ENCODE measurements at regions not wholly inside any gene's neighbourhood (a gene's known extent, or its start where the extent isn't known, plus 50 kb on each side); places are given as distances from the start of the nearest gene placed in this dataset.

DNA sequence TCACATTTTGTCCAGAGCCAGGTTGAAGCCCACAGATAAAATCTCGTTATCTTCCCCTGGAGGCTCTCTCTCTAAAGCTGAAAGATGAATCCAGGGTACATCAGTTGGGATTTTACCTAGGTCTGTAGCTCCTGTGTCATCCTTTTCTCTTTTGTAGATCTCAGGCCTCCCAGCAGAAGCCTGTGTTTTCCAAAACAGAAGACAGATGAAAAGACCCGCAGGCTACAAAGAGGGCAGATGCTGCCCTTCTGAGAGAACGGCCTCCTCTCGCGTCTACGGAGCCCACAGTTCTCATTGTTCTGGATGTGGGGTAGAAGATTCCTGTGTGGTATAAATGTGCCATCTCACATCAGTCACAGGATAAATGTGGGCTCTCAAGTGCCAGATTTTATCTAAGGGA is 139.5 kb downstream of the SUCLG1 start:
- intact Hi-C loops (cut with micrococcal nuclease), result loop anchor here (10.0 kb wide), 1 partner anchor 105 kb away; no protein-coding TSS in a partner anchor
- H3K27me3 Mint-ChIP-seq, result peaks cover 14 to 38% (median 26%) of the 10 kb centered on the region in 5 donors

DNA sequence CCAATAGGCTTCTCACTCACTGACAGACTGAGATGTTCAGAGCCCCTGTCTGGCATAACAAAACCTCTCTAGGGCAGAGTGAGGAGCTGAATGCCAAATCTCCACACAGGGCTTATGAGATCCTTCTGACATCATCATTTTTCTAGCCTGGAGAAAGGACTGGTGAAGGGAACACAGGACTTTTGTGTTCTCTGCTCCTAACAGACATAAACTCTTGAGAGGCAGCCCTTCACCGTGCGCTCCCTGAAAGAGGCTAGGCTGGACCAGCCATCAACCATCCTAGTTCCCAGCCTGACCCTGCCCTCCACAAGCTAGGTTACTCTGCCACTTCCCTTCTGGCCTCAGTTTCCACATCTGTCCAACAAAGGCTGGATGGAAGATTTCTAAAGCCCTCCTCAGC is 141.9 kb downstream of the SUCLG1 start:
- no peaks in the 10 kb centered on the region for H3K36me3 Mint-ChIP-seq
- CTCF ChIA-PET, result no interaction called here
- H3K27me3 Mint-ChIP-seq, result peaks cover 5 to 25% (median 22%) of the 10 kb centered on the region in 5 donors
- H3K4me3 Mint-ChIP-seq, result no peak overlapping the region
- H3K27me3 ChIP-seq (ENCODE audit: control insufficient read depth in 2 of 2, insufficient read depth in 2 of 2, low read length in 2 of 2), result no peaks in the 10 kb centered on the region
- peaks cover 2 to 5% (median 5%) of the 10 kb centered on the region in 7 donors for H3K4me1 Mint-ChIP-seq
- H3K27ac Mint-ChIP-seq, result no peak overlapping the region
- no peaks in the 10 kb centered on the region for H3K9me3 Mint-ChIP-seq
- POLR2A ChIA-PET, result interaction anchor here (0.6 kb wide), 1 partner anchor 31 kb away, joined by 3 read pairs; no protein-coding TSS in a partner anchor
- ATAC-seq (no peak), DNase-seq (no peak)
- H3K4me1 ChIP-seq (ENCODE audit: control insufficient read depth in 2 of 2, insufficient read depth in 2 of 2, low read length in 2 of 2), result no peaks in the 10 kb centered on the region
- no peaks in the 10 kb centered on the region for H3K36me3 ChIP-seq (ENCODE audit: control insufficient read depth in 2 of 3, insufficient read depth in 3 of 3, low read length in 3 of 3)
- intact Hi-C loops (cut with micrococcal nuclease), result loop anchor here (10.0 kb wide), 1 partner anchor 108 kb away; no protein-coding TSS in a partner anchor
- H3K4me3 ChIP-seq (ENCODE audit: low read length), result no peak overlapping the region
- H3K9me3 ChIP-seq (ENCODE audit: control insufficient read depth in 2 of 3, low read length in 3 of 3), result no peaks in the 10 kb centered on the region
- no peak overlapping the region for H3K27ac ChIP-seq (ENCODE audit: low read depth, low read length)

More for the DNA sequence above, 139.5 kb downstream of the SUCLG1 start:
- POLR2A ChIA-PET, result no interaction called here
- no peak overlapping the region for H3K27ac Mint-ChIP-seq
- H3K4me1 Mint-ChIP-seq, result peaks cover 2 to 5% (median 4%) of the 10 kb centered on the region in 7 donors
- no peak overlapping the region for H3K27ac ChIP-seq (ENCODE audit: low read depth, low read length)
- no peak overlapping the region for H3K4me3 ChIP-seq (ENCODE audit: low read length)
- no peaks in the 10 kb centered on the region for H3K9me3 Mint-ChIP-seq
- no peaks in the 10 kb centered on the region for H3K4me1 ChIP-seq (ENCODE audit: control insufficient read depth in 2 of 2, insufficient read depth in 2 of 2, low read length in 2 of 2)
- no peaks in the 10 kb centered on the region for H3K36me3 ChIP-seq (ENCODE audit: control insufficient read depth in 2 of 3, insufficient read depth in 3 of 3, low read length in 3 of 3)
- CTCF ChIA-PET, result no interaction called here
- no peaks in the 10 kb centered on the region for H3K9me3 ChIP-seq (ENCODE audit: control insufficient read depth in 2 of 3, low read length in 3 of 3)
- H3K27me3 ChIP-seq (ENCODE audit: control insufficient read depth in 2 of 2, insufficient read depth in 2 of 2, low read length in 2 of 2), result no peaks in the 10 kb centered on the region
- ATAC-seq (no peak), DNase-seq (no peak)
- no peak overlapping the region for H3K4me3 Mint-ChIP-seq
- no peaks in the 10 kb centered on the region for H3K36me3 Mint-ChIP-seq

DNA sequence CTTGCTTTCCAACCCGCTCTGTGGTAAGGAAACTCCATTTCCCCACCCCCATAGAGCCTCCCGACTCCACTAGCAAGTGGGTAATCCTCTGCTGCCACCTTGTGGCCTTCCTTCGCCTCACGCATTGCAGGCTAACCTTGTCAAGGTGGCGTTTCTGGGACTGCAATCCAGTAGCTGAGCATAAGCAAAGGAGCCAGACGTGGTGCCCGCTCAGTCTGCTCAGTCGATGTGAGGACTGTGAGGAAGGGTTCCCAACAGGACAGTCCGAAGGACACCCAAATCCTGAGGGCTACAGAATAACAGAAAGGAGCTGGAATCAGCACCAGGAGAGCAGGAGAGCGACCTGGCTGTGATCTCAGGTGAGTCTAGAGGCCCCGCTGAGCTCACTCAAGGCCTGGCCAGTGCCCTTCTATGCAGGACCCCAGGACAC is 144.2 kb downstream of the SUCLG1 start:
- peaks cover 2 to 6% (median 5%) of the 10 kb centered on the region in 7 donors for H3K4me1 Mint-ChIP-seq
- DNase-seq (peak; percentile 44 to 76 (median 69)), ATAC-seq (peak; percentile 81)
- H3K27me3 Mint-ChIP-seq, result peaks cover 4 to 19% (median 12%) of the 10 kb centered on the region in 5 donors
- Histone ChIP-seq H3K9me3 (ENCODE audit: control insufficient read depth in 2 of 3, low read length in 3 of 3) (no peaks in the 10 kb centered on the region), H3K27ac (ENCODE audit: low read depth, low read length) (no peak overlapping the region), H3K4me3 (ENCODE audit: low read length) (no peak overlapping the region), H3K4me1 (ENCODE audit: control insufficient read depth in 2 of 2, insufficient read depth in 2 of 2, low read length in 2 of 2) (no peaks in the 10 kb centered on the region), H3K27me3 (ENCODE audit: control insufficient read depth in 2 of 2, insufficient read depth in 2 of 2, low read length in 2 of 2) (no peaks in the 10 kb centered on the region), H3K36me3 (ENCODE audit: control insufficient read depth in 2 of 3, insufficient read depth in 3 of 3, low read length in 3 of 3) (no peaks in the 10 kb centered on the region)
- intact Hi-C loops (cut with micrococcal nuclease), result loop anchor here (1.0 to 10.0 kb wide), 3 partner anchors 110 to 292 kb away; no protein-coding TSS in a partner anchor
- H3K36me3 Mint-ChIP-seq, result no peaks in the 10 kb centered on the region
- H3K9me3 Mint-ChIP-seq, result no peaks in the 10 kb centered on the region
- H3K27ac Mint-ChIP-seq, result no peak overlapping the region
- peak overlapping the region in 1 of 10 donors; percentile 9 for H3K4me3 Mint-ChIP-seq
- POLR2A ChIA-PET, result no interaction called here
- CTCF ChIA-PET, result interaction anchor here (0.6 to 1.4 kb wide), 2 partner anchors 10 to 20 kb away, joined by 4 read pairs; no protein-coding TSS in a partner anchor

DNA sequence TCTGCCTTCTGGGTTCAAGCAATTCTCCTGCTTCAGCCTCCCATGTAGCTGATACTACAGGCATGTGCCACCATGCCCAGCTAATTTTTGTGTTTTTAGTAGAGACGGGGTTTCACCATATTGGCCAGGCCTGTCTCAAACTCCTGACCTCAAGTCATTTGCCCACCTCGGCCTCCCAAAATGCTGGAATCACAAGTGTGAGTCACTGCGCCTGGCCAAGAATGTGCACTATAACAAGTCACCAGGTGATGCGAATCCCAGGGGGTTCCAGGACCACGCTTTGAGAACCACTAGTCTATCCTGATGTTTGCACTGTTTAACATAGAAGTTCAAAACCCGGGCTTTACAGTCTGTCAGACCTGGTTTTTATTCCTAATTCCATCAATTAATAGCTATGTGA is 144.8 kb downstream of the SUCLG1 start:
- no peaks in the 10 kb centered on the region for H3K36me3 Mint-ChIP-seq

DNA sequence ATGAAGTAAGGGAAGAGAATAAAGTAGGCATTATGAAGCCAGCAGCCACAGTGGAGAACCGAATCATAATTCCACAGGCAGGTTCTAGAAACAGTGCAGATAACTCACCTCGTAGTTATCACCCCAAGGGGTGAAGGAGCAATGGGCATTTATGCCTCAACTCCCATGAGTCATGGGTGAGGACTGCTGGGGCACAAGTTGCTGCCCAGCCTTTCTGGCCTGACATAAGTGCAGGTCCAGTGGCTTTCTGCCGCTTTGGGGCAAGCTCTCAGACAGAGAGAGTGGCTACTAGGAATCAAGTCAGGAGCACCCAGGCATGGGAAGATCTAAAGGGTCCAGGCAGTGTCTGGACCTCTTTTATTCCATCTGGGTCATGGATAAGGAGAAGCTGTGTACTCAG is 149.8 kb downstream of the SUCLG1 start:
- H3K36me3 ChIP-seq (ENCODE audit: control insufficient read depth in 2 of 3, insufficient read depth in 3 of 3, low read length in 3 of 3), result no peaks in the 10 kb centered on the region
- ChIA-PET POLR2A (no interaction called here), CTCF (no interaction called here)
- no peak for DNase-seq
- no peak overlapping the region for H3K4me3 ChIP-seq (ENCODE audit: low read length)
- ATAC-seq, result no peak
- peaks cover 0 to 12% (median 0%) of the 10 kb centered on the region in 3 experiments for H3K9me3 ChIP-seq (ENCODE audit: control insufficient read depth in 2 of 3, low read length in 3 of 3)
- H3K4me1 Mint-ChIP-seq, result peaks cover 0 to 2% (median 0%) of the 10 kb centered on the region in 7 donors
- H3K36me3 Mint-ChIP-seq, result no peaks in the 10 kb centered on the region
- H3K9me3 Mint-ChIP-seq, result peaks cover 0 to 31% (median 12%) of the 10 kb centered on the region in 11 donors
- intact Hi-C loops (cut with micrococcal nuclease), result no loop called here
- H3K4me1 ChIP-seq (ENCODE audit: control insufficient read depth in 2 of 2, insufficient read depth in 2 of 2, low read length in 2 of 2), result no peaks in the 10 kb centered on the region
- H3K4me3 Mint-ChIP-seq, result no peak overlapping the region
- H3K27ac Mint-ChIP-seq, result no peak overlapping the region
- H3K27me3 ChIP-seq (ENCODE audit: control insufficient read depth in 2 of 2, insufficient read depth in 2 of 2, low read length in 2 of 2), result no peaks in the 10 kb centered on the region
- H3K27ac ChIP-seq (ENCODE audit: low read depth, low read length), result no peak overlapping the region
- H3K27me3 Mint-ChIP-seq, result peaks cover 11 to 32% (median 16%) of the 10 kb centered on the region in 5 donors

More for the DNA sequence above, 144.8 kb downstream of the SUCLG1 start:
- Histone ChIP-seq H3K4me1 (ENCODE audit: control insufficient read depth in 2 of 2, insufficient read depth in 2 of 2, low read length in 2 of 2) (no peaks in the 10 kb centered on the region), H3K27me3 (ENCODE audit: control insufficient read depth in 2 of 2, insufficient read depth in 2 of 2, low read length in 2 of 2) (no peaks in the 10 kb centered on the region), H3K9me3 (ENCODE audit: control insufficient read depth in 2 of 3, low read length in 3 of 3) (no peaks in the 10 kb centered on the region), H3K36me3 (ENCODE audit: control insufficient read depth in 2 of 3, insufficient read depth in 3 of 3, low read length in 3 of 3) (no peaks in the 10 kb centered on the region), H3K4me3 (ENCODE audit: low read length) (no peak overlapping the region), H3K27ac (ENCODE audit: low read depth, low read length) (no peak overlapping the region)
- peaks cover 4 to 22% (median 10%) of the 10 kb centered on the region in 5 donors for H3K27me3 Mint-ChIP-seq
- ChIA-PET CTCF (interaction anchor here (0.6 to 1.4 kb wide), 3 partner anchors 9 to 21 kb away, joined by 3 to 4 read pairs (median 4); no protein-coding TSS in a partner anchor), POLR2A (no interaction called here)
- DNase-seq, result no peak
- intact Hi-C loops (cut with micrococcal nuclease), result loop anchor here (2.0 to 10.0 kb wide), 2 partner anchors 111 to 291 kb away; no protein-coding TSS in a partner anchor
- no peak overlapping the region for H3K4me3 Mint-ChIP-seq
- peaks cover 2 to 6% (median 5%) of the 10 kb centered on the region in 7 donors for H3K4me1 Mint-ChIP-seq
- ATAC-seq, result no peak
- H3K27ac Mint-ChIP-seq, result no peak overlapping the region
- H3K9me3 Mint-ChIP-seq, result no peaks in the 10 kb centered on the region

DNA sequence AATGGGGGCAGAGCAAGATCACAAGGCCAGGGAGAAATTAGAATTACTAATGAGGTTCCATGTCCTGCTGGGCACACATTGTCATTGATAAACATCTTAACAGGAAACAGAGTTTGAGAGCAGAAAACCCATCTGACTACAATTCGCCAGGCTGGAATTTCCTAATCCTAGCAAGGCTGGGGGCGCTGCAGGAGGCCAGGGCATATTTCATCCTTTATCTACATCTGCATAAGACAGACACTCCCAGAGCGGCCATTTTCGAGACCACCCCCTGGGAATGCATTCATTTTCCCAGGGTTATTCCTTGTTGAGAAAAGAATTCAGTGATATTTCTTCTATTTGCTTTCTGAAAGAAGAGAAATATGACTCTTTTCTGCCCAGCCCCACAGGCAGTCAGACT is 152.7 kb downstream of the SUCLG1 start:
- Mint-ChIP-seq H3K4me3 (no peak overlapping the region), H3K27me3 (peaks cover 9 to 32% (median 16%) of the 10 kb centered on the region in 5 donors), H3K4me1 (peaks cover 0 to 6% (median 0%) of the 10 kb centered on the region in 7 donors), H3K9me3 (peaks cover 0 to 31% (median 12%) of the 10 kb centered on the region in 11 donors), H3K36me3 (no peaks in the 10 kb centered on the region), H3K27ac (no peak overlapping the region)
- H3K36me3 ChIP-seq (ENCODE audit: control insufficient read depth in 2 of 3, insufficient read depth in 3 of 3, low read length in 3 of 3), result no peaks in the 10 kb centered on the region
- ATAC-seq (no peak), DNase-seq (no peak)
- CTCF ChIA-PET, result no interaction called here
- H3K4me1 ChIP-seq (ENCODE audit: control insufficient read depth in 2 of 2, insufficient read depth in 2 of 2, low read length in 2 of 2), result no peaks in the 10 kb centered on the region
- H3K9me3 ChIP-seq (ENCODE audit: control insufficient read depth in 2 of 3, low read length in 3 of 3), result peaks cover 0 to 12% (median 0%) of the 10 kb centered on the region in 3 experiments
- intact Hi-C loops (cut with micrococcal nuclease), result no loop called here
- H3K27me3 ChIP-seq (ENCODE audit: control insufficient read depth in 2 of 2, insufficient read depth in 2 of 2, low read length in 2 of 2), result no peaks in the 10 kb centered on the region
- POLR2A ChIA-PET, result no interaction called here
- no peak overlapping the region for H3K27ac ChIP-seq (ENCODE audit: low read depth, low read length)
- no peak overlapping the region for H3K4me3 ChIP-seq (ENCODE audit: low read length)
